GM18519 (cell line): ENCODE measurements at regions not wholly inside any gene's neighbourhood (a gene's known extent, or its start where the extent isn't known, plus 50 kb on each side); places are given as distances from the start of the nearest gene placed in this dataset.
"Not testable (repeated sequence)": the region's sequence is repeated elsewhere in the genome, so short reads cannot be mapped to it uniquely, and the experiment has no call there.

Source experiments
- ATAC-seq: cut with Tn5 transposase; IDR thresholded peaks from one replicate; pipeline ENCODE4 v1.9.1; 2021; ENCODE audit warnings: mild to moderate bottlenecking, moderate library complexity; ENCODE audit not compliant: unreplicated experiment, low FRiP score

GRCh38 chr7:115793958-115794702 lies 236.4 kb downstream of the TFEC start:
- ATAC-seq: no peak

- ATAC-seq: no peak
These were observed 240.7 kb downstream of the TFEC start for GRCh38 chr7:115789901-115790300.

- ATAC-seq: not testable (repeated sequence)
These were observed 241.1 kb downstream of the TFEC start for GRCh38 chr7:115789473-115789872.

- ATAC-seq: no peak
These were observed 247.7 kb downstream of the TFEC start for GRCh38 chr7:115782696-115783490.

- no peak for ATAC-seq
These were observed 251.0 kb downstream of the TFEC start for GRCh38 chr7:115779561-115779960.

- no peak for ATAC-seq
These were observed 254.6 kb downstream of the TFEC start for GRCh38 chr7:115775981-115776380.

- no peak for ATAC-seq
These were observed 267.2 kb downstream of the TFEC start for GRCh38 chr7:115763347-115763746.

GRCh38 chr7:115758025-115758424 lies 272.5 kb downstream of the TFEC start:
- ATAC-seq: no peak

GRCh38 chr7:115754226-115754625 lies 276.3 kb downstream of the TFEC start:
- no peak for ATAC-seq

GRCh38 chr7:115749924-115750323 lies 280.6 kb downstream of the TFEC start:
- no peak for ATAC-seq

GRCh38 chr7:115748123-115748738 lies 282.3 kb downstream of the TFEC start:
- ATAC-seq: no peak

GRCh38 chr7:115747174-115747573 lies 283.4 kb downstream of the TFEC start:
- no peak for ATAC-seq

- ATAC-seq: no peak
These were observed 290.5 kb downstream of the TFEC start for GRCh38 chr7:115740043-115740442.

GRCh38 chr7:115734641-115735040 lies 295.9 kb downstream of the TFEC start:
- no peak for ATAC-seq

- ATAC-seq: no peak
These were observed 298.6 kb downstream of the TFEC start for GRCh38 chr7:115731796-115732471.

GRCh38 chr7:115728518-115728917 lies 302.0 kb downstream of the TFEC start:
- ATAC-seq: no peak

- ATAC-seq: no peak
These were observed 306.0 kb downstream of the TFEC start for GRCh38 chr7:115724400-115725056.

GRCh38 chr7:115722302-115722977 lies 308.1 kb downstream of the TFEC start:
- ATAC-seq: no peak

GRCh38 chr7:115721293-115722217 lies 309.0 kb downstream of the TFEC start:
- ATAC-seq: no peak
